ENCODE measurements at regions not wholly inside any gene's neighbourhood (a gene's known extent, or its start where the extent isn't known, plus 50 kb on each side); places are given as distances from the start of the nearest gene placed in this dataset.

- Histone ChIP-seq H4K20me1 (ENCODE audit: control insufficient read depth, insufficient read depth, insufficient read length) (no peaks in the 10 kb centered on the region), H3K79me2 (ENCODE audit: insufficient read depth, low read length) (no peaks in the 10 kb centered on the region), H2AK5ac (ENCODE audit: insufficient read length, low read length) (no peak overlapping the region), H2BK120ac (ENCODE audit: low read depth, low read length, poor library complexity, severe bottlenecking) (no peak overlapping the region), H2BK20ac (ENCODE audit: low read depth, low read length, poor library complexity, severe bottlenecking) (no peak overlapping the region), H3K23me2 (ENCODE audit: insufficient read length, low read depth, low read length, poor library complexity, severe bottlenecking) (no peaks in the 10 kb centered on the region), H3K79me1 (ENCODE audit: insufficient read depth, low read depth, low read length, poor library complexity, severe bottlenecking) (no peaks in the 10 kb centered on the region), H3T11ph (ENCODE audit: low read length) (no peak overlapping the region), H2AFZ (ENCODE audit: low read length) (no peak overlapping the region), H4K8ac (replicated peaks; ENCODE audit: insufficient read length, low read depth, low read length) (no peak overlapping the region), H2BK5ac (ENCODE audit: insufficient read length, low read length) (no peak overlapping the region), H3K9me3 (ENCODE audit: control insufficient read depth, low read depth, low read length) (no peaks in the 10 kb centered on the region), H3K14ac (ENCODE audit: insufficient read depth, low read length) (no peak overlapping the region), H3K27me3 (ENCODE audit: insufficient read depth, low read length) (no peaks in the 10 kb centered on the region), H2BK15ac (ENCODE audit: low read depth, low read length) (no peak overlapping the region), H3K56ac (ENCODE audit: insufficient read length, low read depth, low read length) (no peak overlapping the region), H3K18ac (ENCODE audit: insufficient read length, low read depth, low read length) (no peak overlapping the region), H3K4me1 (ENCODE audit: insufficient read depth, low read length) (no peaks in the 10 kb centered on the region), H3K4me2 (ENCODE audit: insufficient read depth, insufficient read length, low read length) (no peak overlapping the region), H3K23ac (ENCODE audit: insufficient read length, low read depth, low read length) (no peak overlapping the region), H2BK12ac (ENCODE audit: insufficient read length, low read depth, low read length) (no peak overlapping the region), H3K4ac (ENCODE audit: low read depth, low read length) (no peak overlapping the region), H3K9ac (ENCODE audit: extremely low read depth, insufficient read length, low read length) (no peak overlapping the region), H4K91ac (ENCODE audit: insufficient read length, low read depth, low read length) (no peak overlapping the region), H4K5ac (ENCODE audit: insufficient read length, low read depth, low read length) (no peak overlapping the region), H3K27ac (ENCODE audit: insufficient read length, low read depth, low read length) (no peak overlapping the region)
- H3K9me3 Mint-ChIP-seq: peaks cover 0 to 3% of the 10 kb centered on the region in 2 experiments; a peak in 2 of 5 replicates
- no peak overlapping the region for H3K4me3 Mint-ChIP-seq
- TF ChIP-seq CTCF (conservative IDR thresholded peaks at IDR 0.05): no peak
- H3K36me3 Mint-ChIP-seq (ENCODE audit: insufficient read depth in 1 of 3, low read depth in 3 of 3): no peaks in the 10 kb centered on the region
- WGBS (ENCODE audit: extremely low coverage, insufficient read length, low lambda C conversion rate): no CpG with 5 or more reads among the region's 3 CpGs
- peaks cover under 1% of the 10 kb centered on the region; the same call in 1 of the 2 replicates for H3K27me3 Mint-ChIP-seq (ENCODE audit: low read depth)
- DNase-seq: no peak
- peaks cover 10 to 12% of the 10 kb centered on the region in 2 experiments for H3K4me1 Mint-ChIP-seq
- no peak overlapping the region for H3K27ac Mint-ChIP-seq
These were observed 79.5 kb downstream of the KCTD15 start for GRCh38 chr19:33876192-33876591.

All from H9 (cell line).